MV-4-11 (cell line): ENCODE measurements at regions not wholly inside any gene's neighbourhood (a gene's known extent, or its start where the extent isn't known, plus 50 kb on each side); places are given as distances from the start of the nearest gene placed in this dataset.
"Not testable (repeated sequence)": the region's sequence is repeated elsewhere in the genome, so short reads cannot be mapped to it uniquely, and the experiment has no call there.

Experiments used
- DNase-seq: peaks from one replicate; lab custom pipeline; 2025; lab: John Stamatoyannopoulos, UW

DNA sequence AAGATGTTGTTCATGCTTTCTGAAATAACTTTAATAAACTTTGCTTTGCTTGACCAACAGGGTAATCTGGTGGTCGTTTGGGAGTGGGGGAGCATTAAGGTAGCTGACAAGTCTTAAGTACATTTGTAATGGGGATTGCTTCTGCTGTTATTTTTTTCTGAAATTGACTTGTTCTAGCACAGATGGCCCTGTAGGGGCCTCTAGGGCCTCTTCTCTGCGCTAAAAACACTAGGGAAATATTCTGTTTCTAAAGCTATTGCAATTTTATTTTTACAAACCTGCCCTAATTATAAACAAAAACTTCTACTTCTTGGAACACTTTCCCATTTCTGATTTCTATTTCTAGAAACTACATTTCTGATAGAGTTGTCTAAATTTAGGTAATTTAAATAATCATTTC, 191.3 kb upstream of the KCNJ3 start:
- no peak for DNase-seq

DNA sequence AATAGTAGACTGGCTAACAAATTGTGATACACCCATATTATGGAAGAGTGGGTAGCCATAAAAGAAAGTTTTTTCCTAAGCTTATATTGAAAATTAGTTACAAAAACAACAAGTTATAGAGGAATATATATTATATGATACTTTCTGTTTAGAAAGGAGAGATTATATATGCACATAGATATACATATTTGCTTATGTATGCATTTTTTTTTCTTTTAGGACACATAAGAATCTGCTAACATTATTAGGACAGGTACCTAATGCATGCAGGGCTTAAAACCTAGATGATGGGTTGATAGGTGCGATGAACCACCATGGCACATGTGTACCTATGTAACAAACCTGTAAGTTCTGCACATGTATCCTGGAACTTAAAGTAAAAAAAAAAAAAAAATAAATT, 179.6 kb upstream of the KCNJ3 start:
- DNase-seq, result no peak

DNA sequence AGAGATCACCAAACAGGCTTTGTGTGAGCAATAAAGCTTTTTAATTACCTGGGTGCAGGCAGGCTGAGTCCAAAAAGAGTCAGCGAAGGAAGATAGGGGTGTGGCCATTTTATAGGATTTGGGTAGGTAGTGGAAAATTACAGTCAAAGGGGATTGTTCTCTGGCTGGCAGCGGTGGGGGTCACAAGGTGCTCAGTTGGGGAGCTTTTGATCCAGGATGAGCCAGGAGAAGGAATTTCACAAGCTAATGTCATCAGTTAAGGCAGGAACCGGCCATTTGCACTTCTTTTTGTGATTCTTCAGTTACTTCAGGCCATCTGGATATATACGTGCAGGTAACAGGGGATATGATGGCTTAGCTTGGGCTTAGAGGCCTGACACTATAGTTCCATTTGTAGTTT, 177.5 kb upstream of the KCNJ3 start:
- DNase-seq, result not testable (repeated sequence)

DNA sequence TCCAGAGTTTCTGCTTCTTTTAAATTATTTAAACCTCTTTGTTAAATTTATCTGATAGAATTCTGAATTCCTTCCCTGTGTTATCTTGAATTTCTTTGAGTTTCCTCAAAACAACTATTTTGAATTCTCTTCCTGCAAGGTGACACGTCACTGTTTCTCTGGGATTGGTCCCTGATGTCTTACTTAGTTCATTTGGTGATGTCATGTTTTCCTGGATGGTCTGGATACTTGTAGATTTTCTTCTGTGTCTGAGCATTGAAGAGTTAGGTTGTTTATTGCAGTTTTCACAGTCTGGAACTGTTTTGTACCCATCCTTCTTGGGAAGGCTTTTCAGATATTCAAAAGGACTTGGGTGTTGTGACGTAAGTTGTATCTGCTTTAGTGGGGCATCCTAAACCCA, 172.3 kb upstream of the KCNJ3 start:
- DNase-seq, result no peak

DNA sequence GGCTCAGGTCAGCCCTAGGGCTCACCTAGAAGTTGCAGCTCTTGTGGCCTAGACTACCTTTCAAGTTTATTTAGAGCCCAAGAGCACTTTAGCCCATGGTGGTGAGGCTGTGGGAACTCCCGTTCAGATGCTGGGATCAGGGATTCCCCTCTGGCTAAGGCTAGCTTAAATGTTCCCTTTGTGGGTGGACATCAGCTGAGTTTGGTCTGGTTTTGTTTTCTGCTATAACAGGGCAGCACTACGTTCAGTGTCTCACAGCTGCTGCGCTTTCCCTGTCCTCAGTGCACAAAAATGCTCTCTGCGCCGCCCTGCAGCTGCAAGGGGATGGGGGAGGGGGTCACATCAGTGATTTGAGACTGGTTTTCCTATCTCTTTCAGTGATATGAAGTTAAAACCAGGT, 170.5 kb upstream of the KCNJ3 start:
- DNase-seq, result no peak

DNA sequence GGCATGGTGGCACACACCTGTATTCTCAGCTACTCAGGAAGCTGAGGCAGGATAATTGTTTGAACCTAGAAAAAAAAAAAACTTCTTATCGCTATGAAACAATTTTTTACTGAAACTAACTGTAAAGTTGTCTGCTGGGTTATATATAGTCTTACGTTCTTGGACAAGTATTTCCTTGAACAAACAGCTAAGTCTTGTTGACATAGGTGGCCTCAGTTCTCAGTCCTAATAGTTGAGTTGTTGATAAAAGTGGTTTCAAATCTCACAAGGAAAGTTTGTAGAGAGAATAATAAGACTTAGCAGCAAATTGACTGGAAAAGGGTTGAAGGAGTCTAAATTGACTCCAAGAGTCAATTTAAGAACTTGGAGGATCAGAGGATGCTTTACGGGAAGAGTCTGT, 166.5 kb upstream of the KCNJ3 start:
- no peak for DNase-seq

DNA sequence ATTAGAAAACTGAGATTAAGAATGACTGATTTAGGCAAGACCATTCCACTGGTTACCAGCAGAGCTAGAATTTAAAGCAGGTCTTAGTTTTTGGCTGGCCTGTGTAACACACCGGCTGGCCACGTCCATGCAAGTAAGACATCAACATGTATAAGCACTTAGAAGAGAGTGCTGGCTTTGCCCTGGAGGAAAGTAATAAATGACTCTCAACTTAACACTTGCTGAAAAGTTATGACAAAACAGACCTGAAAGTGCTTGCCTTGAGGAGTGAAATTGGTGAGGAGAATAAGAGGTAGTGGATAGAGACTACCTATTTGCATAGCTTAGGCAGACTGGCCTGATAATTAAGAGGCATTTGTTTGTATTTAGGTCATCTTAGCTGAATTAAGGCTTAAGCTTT, 165.7 kb upstream of the KCNJ3 start:
- DNase-seq, result no peak

DNA sequence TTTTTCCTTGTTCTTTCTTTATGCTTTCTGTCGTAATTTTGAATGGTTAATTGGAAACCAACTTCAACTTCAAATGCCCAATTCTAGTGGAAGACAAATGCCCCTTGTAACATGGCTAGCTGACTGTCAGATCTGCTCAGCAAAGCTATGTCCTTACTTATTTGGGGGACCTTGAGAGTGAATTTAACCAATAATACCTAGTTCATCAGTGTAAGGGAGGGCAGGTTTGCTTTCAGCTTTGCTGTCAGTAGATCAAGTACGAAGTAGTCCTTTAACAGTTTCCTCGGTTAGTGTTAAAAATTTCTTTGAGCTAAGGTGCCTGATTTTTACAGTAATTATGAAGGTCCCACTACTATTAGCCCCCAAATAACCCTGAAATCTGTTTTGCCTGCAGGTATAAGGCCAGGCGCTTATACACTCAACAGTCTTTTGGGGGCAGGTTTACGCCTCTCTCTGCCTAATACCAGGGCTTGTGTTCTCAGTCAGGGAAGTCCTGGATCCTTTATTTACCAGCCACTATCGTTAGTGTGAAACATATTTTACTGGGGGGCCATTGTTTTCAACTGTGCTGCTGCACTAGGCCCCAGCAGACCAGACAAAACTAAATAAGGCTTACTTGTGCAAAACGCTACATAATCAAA, 165.1 kb upstream of the KCNJ3 start:
- DNase-seq, result no peak

DNA sequence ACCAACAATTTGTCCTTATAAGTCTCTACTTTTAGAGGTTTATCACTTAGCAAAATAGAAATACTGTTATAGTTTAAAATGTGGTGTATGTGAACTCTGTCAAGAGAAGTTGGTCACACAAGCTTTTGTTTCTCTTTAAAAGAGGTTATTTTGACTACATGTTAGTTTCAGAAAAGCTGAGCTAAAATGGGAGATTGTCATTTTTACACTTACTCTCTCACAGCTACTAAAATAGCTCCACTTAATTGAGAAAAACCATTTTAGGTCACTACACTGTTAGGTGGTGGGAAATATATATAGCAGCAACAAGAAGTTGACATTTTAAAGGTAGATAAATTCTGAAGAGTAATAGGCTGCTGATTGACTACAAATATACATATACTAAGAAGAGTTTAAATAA, 161.5 kb upstream of the KCNJ3 start:
- DNase-seq, result no peak

DNA sequence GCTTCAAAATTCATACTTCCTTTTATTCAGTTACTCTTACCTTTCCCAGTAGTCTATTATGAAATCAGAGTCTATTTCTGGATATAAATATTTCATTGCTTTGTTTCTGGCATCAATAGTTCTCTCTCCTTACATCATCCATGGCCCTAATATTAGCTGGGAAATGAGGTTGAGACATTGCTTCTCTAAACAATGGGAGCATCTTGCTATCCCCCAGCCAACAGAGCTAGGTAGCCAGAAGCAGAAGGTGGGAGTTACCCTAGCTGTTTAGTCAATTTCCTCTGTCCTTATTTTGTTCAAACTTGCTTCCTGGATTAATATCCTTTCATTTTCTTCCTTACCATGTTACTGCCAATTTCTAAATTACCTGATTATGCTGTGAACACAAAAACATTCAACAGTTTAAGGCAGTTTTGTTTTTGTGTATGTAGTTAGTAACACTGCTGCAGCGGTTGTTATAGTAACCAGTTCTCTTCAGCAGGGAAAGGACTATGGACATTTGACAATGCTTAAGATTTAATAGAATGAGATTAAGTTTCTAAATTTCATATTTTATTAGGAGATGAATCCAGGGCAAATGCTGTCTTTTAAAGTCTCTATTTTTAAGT, 160.5 kb upstream of the KCNJ3 start:
- no peak for DNase-seq

DNA sequence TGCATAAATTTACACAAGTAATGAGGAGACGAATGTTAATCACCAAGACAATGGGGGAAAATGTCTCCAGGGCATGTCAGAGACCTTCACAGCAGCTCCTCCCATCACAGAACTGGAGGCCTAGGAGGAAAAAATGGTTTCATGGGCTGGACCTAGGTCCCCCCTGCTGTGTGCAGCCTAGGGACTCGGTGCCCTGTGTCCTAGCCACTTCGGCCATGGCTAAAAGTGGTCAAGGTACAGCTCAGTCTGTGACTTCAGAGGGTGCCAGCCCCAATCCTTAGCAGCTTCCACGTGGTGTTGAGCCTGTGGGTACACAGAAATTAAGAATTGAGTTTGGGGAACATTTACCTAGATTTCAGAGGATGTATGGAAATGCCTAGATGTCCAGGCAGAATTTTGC, 152.2 kb upstream of the KCNJ3 start:
- no peak for DNase-seq

DNA sequence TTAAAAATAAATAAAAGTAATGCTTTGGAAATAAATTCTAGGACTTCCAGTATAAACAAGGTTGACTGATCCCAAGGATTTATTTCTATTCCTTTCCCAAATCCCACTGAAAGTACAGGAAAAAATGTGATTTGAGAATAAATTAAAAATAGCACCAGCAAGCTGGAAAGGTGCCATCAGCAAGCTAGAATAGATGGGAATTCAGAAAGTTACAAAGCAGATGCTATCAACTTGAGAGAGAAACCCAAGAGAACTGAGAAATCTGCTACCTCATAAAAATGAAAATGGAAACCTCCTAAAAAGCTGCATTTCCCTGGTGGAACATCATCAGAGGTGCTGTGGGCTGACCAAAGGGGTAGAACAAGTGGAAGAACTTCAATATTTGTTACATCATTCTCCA, 148.6 kb upstream of the KCNJ3 start:
- no peak for DNase-seq

DNA sequence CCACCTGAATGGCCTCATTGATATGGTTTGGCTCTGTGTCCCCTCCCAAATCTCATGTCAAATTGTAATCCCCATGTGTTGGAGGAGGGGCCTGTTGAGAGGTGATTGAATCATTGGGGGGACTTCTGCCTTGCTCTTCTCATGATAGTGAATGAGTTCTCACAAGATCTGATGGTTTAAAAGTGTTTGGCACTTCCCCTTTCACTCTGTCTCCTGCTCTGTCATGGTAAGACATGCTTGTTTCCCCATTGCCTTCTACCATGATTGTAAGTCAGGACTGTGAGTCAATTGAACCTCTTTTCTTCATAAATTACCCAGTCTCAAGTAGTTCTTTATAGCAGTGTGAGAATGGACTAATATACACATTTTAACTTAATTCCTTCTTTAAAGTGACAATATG, 146.8 kb upstream of the KCNJ3 start:
- peak; percentile 40 for DNase-seq

DNA sequence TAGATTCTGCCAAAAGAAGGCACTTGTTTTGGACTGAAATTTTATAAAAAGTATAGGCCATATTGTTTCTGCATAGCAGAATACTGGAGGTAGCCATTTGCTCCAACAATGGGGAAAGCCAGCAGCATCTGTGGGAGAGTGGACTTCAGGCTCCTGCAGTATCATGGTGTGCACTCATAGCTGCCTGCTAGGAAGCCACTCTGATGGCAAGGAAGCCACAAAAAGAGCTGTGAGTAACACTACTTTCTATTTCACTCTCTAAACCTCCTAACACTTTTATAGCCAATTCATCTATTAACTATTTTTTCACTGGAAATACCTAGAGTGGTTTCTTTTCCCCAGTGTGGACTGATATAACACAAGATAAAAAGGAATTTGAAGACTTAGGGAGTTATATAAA, 144.4 kb upstream of the KCNJ3 start:
- DNase-seq, result no peak

DNA sequence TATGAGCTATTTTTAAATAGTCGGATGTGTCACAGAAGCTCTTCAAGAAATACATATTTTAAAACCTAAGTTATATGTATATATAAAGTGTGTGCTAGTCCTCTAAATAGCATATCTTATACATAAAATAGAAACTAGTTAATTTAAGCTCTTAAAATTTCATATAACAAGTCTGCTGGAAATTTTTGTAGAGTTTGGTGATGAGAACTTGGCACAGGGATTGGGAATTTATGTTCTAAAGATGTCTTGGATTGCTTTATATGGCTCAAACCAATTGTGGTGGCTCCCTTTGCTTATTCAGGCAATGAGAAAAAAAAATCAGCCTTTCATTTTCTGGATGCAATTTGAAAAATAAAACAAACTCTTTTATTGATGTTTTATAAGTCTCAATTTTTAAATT, 142.8 kb upstream of the KCNJ3 start:
- DNase-seq, result no peak

DNA sequence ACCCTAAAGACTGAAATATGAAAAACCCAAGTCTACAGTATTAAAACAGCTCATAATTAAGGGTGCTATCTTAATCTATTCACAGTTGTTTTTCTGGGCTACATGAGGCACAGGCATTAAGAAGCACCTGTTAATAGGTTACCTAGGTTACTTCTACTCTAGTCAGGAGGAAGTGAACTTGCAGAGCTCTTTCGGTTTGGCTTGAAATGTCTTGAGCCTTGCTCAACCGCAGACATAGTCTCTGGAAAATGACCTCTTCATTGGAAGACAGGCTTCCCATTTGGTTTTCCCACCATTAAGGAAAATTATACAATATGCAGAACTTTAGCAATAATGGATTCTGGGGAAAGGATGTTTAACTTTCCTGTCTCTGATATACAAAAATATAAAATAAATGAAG, 142.3 kb upstream of the KCNJ3 start:
- DNase-seq, result no peak

DNA sequence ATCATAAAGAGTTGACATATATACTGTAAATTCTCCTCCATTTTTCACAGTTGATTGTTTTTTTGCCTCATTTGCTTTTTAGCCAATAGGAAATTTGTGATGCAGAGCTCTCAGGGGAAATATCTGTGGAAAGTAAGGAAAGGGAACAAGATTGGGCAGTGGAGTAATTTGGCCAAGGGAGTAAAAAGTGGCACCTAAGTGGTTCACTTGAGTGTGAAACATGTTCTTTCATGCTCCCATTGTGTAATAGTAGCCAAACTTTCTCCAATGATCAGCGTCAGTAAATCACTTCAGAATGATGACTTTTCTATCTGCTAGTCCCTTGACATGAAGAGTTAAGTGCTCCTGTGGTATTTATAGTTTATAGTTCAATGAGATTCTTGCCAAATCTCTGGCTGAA, 141.9 kb upstream of the KCNJ3 start:
- no peak for DNase-seq

DNA sequence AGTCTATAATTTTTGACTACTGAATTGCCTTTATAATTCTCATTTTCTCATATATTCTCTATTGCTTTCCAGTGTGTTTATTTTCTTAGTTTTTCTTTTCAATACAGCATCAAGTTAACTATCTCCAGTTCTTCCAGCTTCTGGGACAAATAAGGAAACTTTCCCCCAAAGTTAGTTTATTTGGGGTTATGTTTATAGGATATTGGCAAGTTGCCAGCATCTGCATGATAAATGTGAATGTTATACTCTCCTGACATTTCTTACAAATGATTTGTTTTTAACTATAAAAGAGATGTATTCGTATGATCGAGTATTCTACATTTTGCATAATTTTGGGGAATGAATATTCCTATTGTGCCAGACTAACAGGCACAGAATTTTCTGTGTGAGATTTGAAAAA, 140.6 kb upstream of the KCNJ3 start:
- no peak for DNase-seq

DNA sequence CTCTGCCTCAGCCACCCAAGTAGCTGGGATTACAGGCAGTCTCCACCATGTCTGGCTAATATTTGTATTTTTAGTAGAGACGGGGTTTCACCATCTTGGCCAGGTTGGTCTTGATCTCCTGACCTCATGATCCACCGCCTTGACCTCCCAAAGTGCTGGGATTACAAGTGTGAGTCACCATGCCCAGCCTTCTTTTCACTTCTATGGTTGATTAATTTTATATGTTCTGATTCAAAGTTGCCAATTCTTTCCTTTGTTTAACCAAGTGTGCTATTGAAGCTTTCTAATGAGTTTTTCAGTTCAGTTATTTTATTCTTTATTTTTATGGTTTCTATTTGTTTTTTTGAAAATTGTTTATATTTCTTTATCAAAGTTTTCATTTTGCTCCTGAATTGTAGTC, 133.1 kb upstream of the KCNJ3 start:
- no peak for DNase-seq

DNA sequence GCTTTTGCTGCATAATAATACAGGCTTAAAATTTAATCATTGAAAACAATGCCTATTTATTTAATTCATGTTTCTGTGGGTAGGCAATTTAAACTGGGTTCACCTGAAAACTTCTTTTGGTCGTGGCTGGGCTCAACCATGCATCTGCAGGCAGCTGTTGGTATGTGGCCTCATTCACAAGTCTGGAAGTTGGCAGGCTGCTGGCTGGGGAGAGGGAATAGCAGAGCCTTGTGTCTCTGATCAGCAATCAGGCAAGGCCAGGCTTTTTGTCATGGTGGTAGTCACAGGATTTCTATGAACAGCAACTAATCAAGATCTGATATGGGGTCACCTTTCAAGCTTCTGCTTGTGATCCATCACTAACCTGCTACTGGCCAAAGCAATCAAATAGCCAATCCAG, 130.1 kb upstream of the KCNJ3 start:
- DNase-seq, result no peak

DNA sequence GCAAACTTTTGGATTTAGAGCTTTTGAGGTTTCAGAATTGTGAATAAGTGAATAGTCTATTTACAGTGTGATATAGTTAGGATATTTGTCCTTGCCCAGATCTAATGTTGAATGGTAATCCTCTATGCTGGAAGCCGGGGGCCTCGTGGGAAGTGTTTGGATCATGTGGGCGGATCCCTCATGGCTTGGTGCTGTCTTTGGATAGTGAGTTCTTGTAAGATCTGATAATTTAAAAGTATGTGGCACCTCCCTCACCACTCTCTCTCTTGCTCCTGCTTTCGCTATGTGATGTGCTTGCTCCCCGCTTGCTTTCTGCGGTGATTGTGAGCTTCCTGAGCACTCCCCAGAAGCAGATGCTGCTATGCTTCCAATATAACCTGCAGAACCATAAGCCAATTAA, 128.0 kb upstream of the KCNJ3 start:
- DNase-seq, result no peak

DNA sequence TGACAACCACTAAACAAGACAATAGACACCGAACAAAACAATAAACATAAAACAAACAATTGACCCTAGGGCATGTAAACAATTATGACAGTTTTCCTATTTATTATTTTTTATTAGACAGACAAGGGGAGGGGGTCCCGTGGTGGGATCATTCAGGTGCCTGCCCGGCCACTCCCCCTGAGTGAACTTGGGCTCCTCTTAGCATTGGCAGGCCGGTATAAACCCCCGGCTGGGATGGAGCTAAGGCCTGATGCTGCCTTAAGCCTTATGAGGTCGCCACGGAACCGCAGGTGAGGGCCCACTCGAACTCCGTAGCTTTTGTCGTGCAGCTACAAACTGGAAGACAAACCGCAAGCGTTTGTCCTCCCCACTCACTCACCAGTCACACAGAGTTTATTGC, 121.8 kb upstream of the KCNJ3 start:
- not testable (repeated sequence) for DNase-seq

DNA sequence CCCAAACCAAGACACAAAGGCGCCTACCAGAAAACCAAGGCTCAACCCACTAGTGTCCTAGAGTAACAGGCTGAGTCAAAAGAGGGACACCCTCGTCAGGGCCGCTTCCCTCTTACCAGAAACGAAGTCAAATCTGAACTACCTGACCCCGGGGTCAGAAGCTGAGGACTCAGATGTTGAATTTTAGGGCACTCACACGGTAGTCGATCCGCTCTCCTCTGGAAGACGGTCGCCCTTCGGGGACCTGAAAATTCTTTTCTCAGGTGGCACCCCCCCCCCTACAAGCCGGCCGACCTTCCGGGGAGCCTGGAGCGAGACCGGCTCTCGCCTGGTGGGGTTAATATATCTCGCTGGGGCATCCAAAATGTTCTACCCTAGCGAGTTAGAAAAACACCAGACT, 121.1 kb upstream of the KCNJ3 start:
- DNase-seq, result no peak

DNA sequence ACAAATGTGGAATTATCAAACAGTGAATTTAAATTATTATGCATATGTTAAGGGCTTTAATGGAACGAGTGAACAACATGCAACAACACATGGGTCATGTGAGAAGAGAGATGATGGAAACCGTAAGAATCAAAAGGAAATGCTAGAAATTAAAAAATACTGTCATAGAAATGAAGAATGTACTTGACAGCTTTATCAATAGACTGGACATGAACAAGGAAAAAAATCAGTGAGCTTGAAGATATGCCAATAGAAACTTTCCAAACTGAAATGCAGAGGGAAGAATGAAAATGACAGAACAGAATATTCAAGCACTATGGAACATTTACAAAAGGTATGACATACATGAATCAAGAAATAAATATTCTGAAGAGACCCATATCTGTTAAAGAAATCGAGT, 117.7 kb upstream of the KCNJ3 start:
- DNase-seq, result no peak

DNA sequence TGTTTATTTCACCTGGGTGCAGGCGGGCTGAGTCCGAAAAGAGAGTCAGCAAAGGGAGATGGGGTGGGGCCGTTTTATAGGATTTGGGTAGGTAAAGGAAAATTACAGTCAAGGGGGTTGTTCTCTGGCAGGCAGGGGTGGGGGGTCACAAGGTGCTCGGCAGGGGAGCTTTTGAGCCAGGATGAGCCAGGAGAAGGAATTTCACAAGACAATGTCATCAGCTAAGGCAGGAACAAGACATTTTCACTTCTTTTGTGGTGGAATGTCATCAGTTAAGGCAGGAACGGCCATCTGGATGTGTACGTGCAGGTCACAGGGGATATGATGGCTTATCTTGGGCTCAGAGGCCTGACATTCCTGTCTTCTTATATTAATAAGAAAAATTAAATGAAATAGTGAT, 115.8 kb upstream of the KCNJ3 start:
- DNase-seq, result not testable (repeated sequence)
